ENCODE measurements at regions not wholly inside any gene's neighbourhood (a gene's known extent, or its start where the extent isn't known, plus 50 kb on each side); places are given as distances from the start of the nearest gene placed in this dataset.

- TF ChIP-seq CTCF (conservative IDR thresholded peaks at IDR 0.05 in 1 of 2, IDR thresholded peaks at IDR 0.05 in 1 of 2; ENCODE audit: low read depth in 1 of 2, low read length in 2 of 2) (no peak), EZH2 (IDR thresholded peaks at IDR 0.05; ENCODE audit: low read length, missing control alignments) (no peak)
Measured at GRCh38 chr17:72336026-72336803, 215.4 kb downstream of the SOX9 start.

Measured in fibroblast of lung (primary cell).